ENCODE measurements at regions not wholly inside any gene's neighbourhood (a gene's known extent, or its start where the extent isn't known, plus 50 kb on each side); places are given as distances from the start of the nearest gene placed in this dataset.

DNA sequence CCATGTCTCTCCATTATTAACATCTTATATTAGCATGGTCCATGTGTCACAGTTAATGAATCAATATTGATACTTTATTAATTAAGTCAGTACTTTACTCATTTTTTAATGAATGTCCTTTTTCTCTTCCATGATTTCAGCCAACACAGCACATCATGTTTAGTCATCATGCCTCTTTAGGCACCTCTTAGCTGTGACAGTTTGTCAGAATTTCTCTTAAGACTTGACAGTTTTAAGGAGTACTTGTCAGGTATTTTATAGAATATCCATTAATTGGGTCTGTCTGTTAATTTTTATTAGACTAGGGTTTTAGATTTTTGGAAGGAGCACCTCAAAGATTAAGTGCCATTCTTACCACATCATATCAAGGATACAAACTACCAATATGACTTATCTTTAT lies 729.4 kb downstream of the HACE1 start:
- Histone ChIP-seq H3K36me3 (ENCODE audit: insufficient read depth, low read length) (no peaks in the 10 kb centered on the region), H3K27me3 (ENCODE audit: insufficient read depth, low read length, poor library complexity, severe bottlenecking) (no peaks in the 10 kb centered on the region), H3K4me3 (ENCODE audit: low read length) (no peak overlapping the region), H3K27ac (ENCODE audit: low read depth, low read length) (no peak overlapping the region), H3K4me1 (ENCODE audit: insufficient read depth, low read length) (no peaks in the 10 kb centered on the region), H3K9me3 (ENCODE audit: low read length) (no peaks in the 10 kb centered on the region)
- Mint-ChIP-seq H3K9me3 (peaks cover 0 to 8% (median 4%) of the 10 kb centered on the region in 5 donors), H3K4me1 (no peaks in the 10 kb centered on the region), H3K4me3 (no peak overlapping the region), H3K27ac (no peak overlapping the region), H3K27me3 (peaks cover 0 to 2% of the 10 kb centered on the region in 2 donors), H3K36me3 (no peaks in the 10 kb centered on the region)
- ChIA-PET POLR2A (no interaction called here), CTCF (no interaction called here)
- DNase-seq = no peak

DNA sequence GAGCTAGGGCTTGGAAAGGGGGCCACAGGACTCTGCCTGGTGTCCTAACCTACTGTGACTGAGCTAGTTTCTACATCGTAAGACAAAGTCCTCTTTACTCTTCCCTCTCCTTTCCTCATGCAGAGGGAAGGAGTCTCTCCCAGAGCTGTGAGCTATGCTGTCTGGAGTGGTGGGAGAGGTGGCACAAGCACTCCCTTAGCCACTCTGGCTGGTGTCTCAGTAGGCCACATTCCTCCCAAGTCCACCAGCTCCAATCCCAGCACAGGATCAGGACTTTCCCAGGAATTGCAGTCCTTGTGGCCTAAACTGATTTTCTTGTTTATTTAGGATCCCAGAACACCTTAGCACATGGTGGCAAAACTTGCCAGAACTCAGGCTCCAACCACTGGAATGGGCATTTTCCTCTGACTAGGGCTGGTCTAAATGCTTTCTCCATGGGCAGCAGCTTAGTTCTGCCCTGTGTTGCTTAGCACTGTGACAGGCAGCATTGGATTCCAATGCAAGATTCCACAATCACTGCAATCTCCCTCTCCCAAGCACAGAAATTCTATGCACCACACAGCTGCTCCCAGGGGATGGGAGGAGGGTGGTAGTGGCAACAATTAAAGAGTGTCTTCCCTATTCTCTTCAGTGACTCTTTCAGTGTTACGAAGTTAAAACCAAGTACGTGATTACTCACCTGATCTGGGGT lies 733.3 kb downstream of the HACE1 start:
- Histone ChIP-seq H3K27ac (ENCODE audit: low read depth, low read length) (no peak overlapping the region), H3K27me3 (ENCODE audit: insufficient read depth, low read length, poor library complexity, severe bottlenecking) (no peaks in the 10 kb centered on the region), H3K4me1 (ENCODE audit: insufficient read depth, low read length) (no peaks in the 10 kb centered on the region), H3K9me3 (ENCODE audit: low read length) (no peaks in the 10 kb centered on the region), H3K36me3 (ENCODE audit: insufficient read depth, low read length) (no peaks in the 10 kb centered on the region), H3K4me3 (ENCODE audit: low read length) (no peak overlapping the region)
- peak overlapping the region in 1 of 7 donors; percentile 54 for H3K4me3 Mint-ChIP-seq
- H3K9me3 Mint-ChIP-seq = peaks cover 0 to 8% (median 4%) of the 10 kb centered on the region in 5 donors
- H3K36me3 Mint-ChIP-seq = no peaks in the 10 kb centered on the region
- ChIA-PET POLR2A (no interaction called here), CTCF (no interaction called here)
- H3K27ac Mint-ChIP-seq = no peak overlapping the region
- H3K27me3 Mint-ChIP-seq = peaks cover 0 to 2% of the 10 kb centered on the region in 2 donors
- H3K4me1 Mint-ChIP-seq = no peaks in the 10 kb centered on the region
- no peak for DNase-seq

DNA sequence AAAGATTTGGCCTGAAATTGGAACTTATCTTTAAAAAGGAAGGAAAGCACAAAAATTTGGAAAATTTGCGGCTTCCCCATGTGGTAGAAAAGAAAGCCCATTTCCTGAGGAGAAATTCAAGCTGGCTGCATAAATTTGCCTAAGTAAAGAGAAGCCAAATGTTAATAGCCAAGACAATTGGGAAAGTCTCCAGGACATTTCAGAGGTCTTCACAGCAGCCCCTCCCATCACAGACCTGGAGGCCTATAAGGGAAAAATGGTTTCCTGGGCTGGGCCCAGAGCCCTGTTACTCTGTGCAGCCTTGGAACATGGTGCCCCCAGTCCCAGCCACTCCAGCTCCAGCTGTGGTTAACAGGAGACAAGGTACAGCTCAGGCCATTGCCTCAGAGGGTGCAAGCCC lies 736.5 kb downstream of the HACE1 start:
- peaks cover 0 to 11% (median 4%) of the 10 kb centered on the region in 5 donors for H3K9me3 Mint-ChIP-seq
- no peaks in the 10 kb centered on the region for H3K4me1 Mint-ChIP-seq
- no peak for DNase-seq
- H3K27ac ChIP-seq (ENCODE audit: low read depth, low read length) = no peak overlapping the region
- peaks cover 0 to 2% of the 10 kb centered on the region in 2 donors for H3K27me3 Mint-ChIP-seq
- no peak overlapping the region for H3K4me3 Mint-ChIP-seq
- ChIA-PET CTCF (no interaction called here), POLR2A (no interaction called here)
- no peaks in the 10 kb centered on the region for H3K4me1 ChIP-seq (ENCODE audit: insufficient read depth, low read length)
- H3K36me3 ChIP-seq (ENCODE audit: insufficient read depth, low read length) = no peaks in the 10 kb centered on the region
- no peaks in the 10 kb centered on the region for H3K27me3 ChIP-seq (ENCODE audit: insufficient read depth, low read length, poor library complexity, severe bottlenecking)
- no peaks in the 10 kb centered on the region for H3K9me3 ChIP-seq (ENCODE audit: low read length)
- no peaks in the 10 kb centered on the region for H3K36me3 Mint-ChIP-seq
- no peak overlapping the region for H3K27ac Mint-ChIP-seq
- H3K4me3 ChIP-seq (ENCODE audit: low read length) = no peak overlapping the region

DNA sequence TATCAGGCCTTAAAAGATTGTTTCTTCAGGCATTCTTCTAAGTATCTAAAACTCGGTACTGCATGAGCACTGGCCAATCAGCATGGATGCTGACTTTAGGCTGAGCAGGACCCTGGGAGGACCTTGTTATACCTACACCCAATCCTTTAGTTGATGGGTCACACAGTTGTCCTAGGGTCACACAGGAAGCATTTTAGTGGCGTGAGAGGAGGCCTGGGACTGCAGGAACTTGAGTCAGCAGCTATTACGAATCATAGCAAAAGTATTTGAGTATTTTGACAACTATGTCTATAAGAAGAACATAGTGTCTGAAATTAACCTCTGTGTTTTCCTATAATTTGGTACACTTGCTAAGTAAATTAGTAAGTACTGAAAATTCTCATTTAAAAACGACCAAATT lies 741.4 kb downstream of the HACE1 start:
- H3K4me1 Mint-ChIP-seq = no peaks in the 10 kb centered on the region
- CTCF ChIA-PET = no interaction called here
- no peaks in the 10 kb centered on the region for H3K27me3 Mint-ChIP-seq

GRCh38 chr6:104109806-104110205 lies 749.9 kb downstream of the HACE1 start:
- Mint-ChIP-seq H3K4me1 (no peaks in the 10 kb centered on the region), H3K9me3 (peaks cover 0 to 10% (median 2%) of the 10 kb centered on the region in 5 donors), H3K36me3 (no peaks in the 10 kb centered on the region), H3K4me3 (no peak overlapping the region), H3K27me3 (no peaks in the 10 kb centered on the region), H3K27ac (no peak overlapping the region)
- no peak overlapping the region for H3K27ac ChIP-seq (ENCODE audit: low read depth, low read length)
- DNase-seq = no peak
- H3K36me3 ChIP-seq (ENCODE audit: insufficient read depth, low read length) = no peaks in the 10 kb centered on the region
- H3K4me1 ChIP-seq (ENCODE audit: insufficient read depth, low read length) = no peaks in the 10 kb centered on the region
- ChIA-PET POLR2A (no interaction called here), CTCF (no interaction called here)
- no peaks in the 10 kb centered on the region for H3K27me3 ChIP-seq (ENCODE audit: insufficient read depth, low read length, poor library complexity, severe bottlenecking)
- no peak overlapping the region for H3K4me3 ChIP-seq (ENCODE audit: low read length)
- no peaks in the 10 kb centered on the region for H3K9me3 ChIP-seq (ENCODE audit: low read length)

More for the DNA sequence above, 741.4 kb downstream of the HACE1 start:
- no peak overlapping the region for H3K4me3 Mint-ChIP-seq
- no peaks in the 10 kb centered on the region for H3K36me3 Mint-ChIP-seq
- no peaks in the 10 kb centered on the region for H3K27me3 ChIP-seq (ENCODE audit: insufficient read depth, low read length, poor library complexity, severe bottlenecking)
- DNase-seq = no peak
- no peak overlapping the region for H3K27ac ChIP-seq (ENCODE audit: low read depth, low read length)
- H3K27ac Mint-ChIP-seq = no peak overlapping the region
- no peak overlapping the region for H3K4me3 ChIP-seq (ENCODE audit: low read length)
- no peaks in the 10 kb centered on the region for H3K9me3 ChIP-seq (ENCODE audit: low read length)
- POLR2A ChIA-PET = no interaction called here
- no peaks in the 10 kb centered on the region for H3K36me3 ChIP-seq (ENCODE audit: insufficient read depth, low read length)
- no peaks in the 10 kb centered on the region for H3K4me1 ChIP-seq (ENCODE audit: insufficient read depth, low read length)
- H3K9me3 Mint-ChIP-seq = peaks cover 0 to 11% (median 0%) of the 10 kb centered on the region in 5 donors

- Mint-ChIP-seq H3K27ac (no peak overlapping the region), H3K4me3 (no peak overlapping the region), H3K27me3 (no peaks in the 10 kb centered on the region), H3K4me1 (no peaks in the 10 kb centered on the region), H3K9me3 (peaks cover 0 to 12% (median 2%) of the 10 kb centered on the region in 5 donors), H3K36me3 (no peaks in the 10 kb centered on the region)
- H3K4me3 ChIP-seq (ENCODE audit: low read length) = no peak overlapping the region
- ChIA-PET CTCF (no interaction called here), POLR2A (no interaction called here)
- no peaks in the 10 kb centered on the region for H3K4me1 ChIP-seq (ENCODE audit: insufficient read depth, low read length)
- no peaks in the 10 kb centered on the region for H3K27me3 ChIP-seq (ENCODE audit: insufficient read depth, low read length, poor library complexity, severe bottlenecking)
- DNase-seq = no peak
- H3K36me3 ChIP-seq (ENCODE audit: insufficient read depth, low read length) = no peaks in the 10 kb centered on the region
- H3K9me3 ChIP-seq (ENCODE audit: low read length) = no peaks in the 10 kb centered on the region
- H3K27ac ChIP-seq (ENCODE audit: low read depth, low read length) = no peak overlapping the region
These were observed 751.1 kb downstream of the HACE1 start for GRCh38 chr6:104108634-104109033.

GRCh38 chr6:104095661-104096416 lies 763.9 kb downstream of the HACE1 start:
- Histone ChIP-seq H3K4me3 (ENCODE audit: low read length) (no peak overlapping the region), H3K4me1 (ENCODE audit: insufficient read depth, low read length) (no peaks in the 10 kb centered on the region), H3K36me3 (ENCODE audit: insufficient read depth, low read length) (no peaks in the 10 kb centered on the region), H3K9me3 (ENCODE audit: low read length) (no peaks in the 10 kb centered on the region), H3K27me3 (ENCODE audit: insufficient read depth, low read length, poor library complexity, severe bottlenecking) (no peaks in the 10 kb centered on the region), H3K27ac (ENCODE audit: low read depth, low read length) (no peak overlapping the region)
- Mint-ChIP-seq H3K9me3 (peaks cover 1 to 19% (median 3%) of the 10 kb centered on the region in 5 donors), H3K4me1 (no peaks in the 10 kb centered on the region), H3K27ac (no peak overlapping the region), H3K4me3 (no peak overlapping the region), H3K27me3 (no peaks in the 10 kb centered on the region), H3K36me3 (no peaks in the 10 kb centered on the region)
- DNase-seq = no peak
- POLR2A ChIA-PET = no interaction called here
- CTCF ChIA-PET = no interaction called here

DNA sequence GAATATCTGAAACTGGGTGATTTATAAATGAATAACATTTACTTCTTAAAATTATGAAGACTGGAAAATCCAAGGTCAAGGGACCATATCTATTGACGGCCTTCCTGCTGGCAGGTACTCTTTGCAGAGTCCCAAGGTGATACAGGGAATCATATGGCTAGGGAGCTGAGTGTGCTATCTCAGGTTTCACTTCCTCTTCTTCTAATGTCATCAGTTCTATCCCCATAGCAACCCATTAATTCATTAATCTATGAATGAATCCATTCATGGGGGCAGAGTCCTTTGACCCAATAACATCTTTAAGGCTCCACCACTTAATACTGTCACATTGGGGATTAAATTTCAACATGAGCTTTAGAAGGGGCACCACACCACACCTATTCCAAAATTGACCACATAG lies 772.0 kb downstream of the HACE1 start:
- H3K4me3 Mint-ChIP-seq = no peak overlapping the region
- POLR2A ChIA-PET = no interaction called here
- no peaks in the 10 kb centered on the region for H3K36me3 ChIP-seq (ENCODE audit: insufficient read depth, low read length)
- CTCF ChIA-PET = no interaction called here
- H3K9me3 Mint-ChIP-seq = peaks cover 0 to 5% (median 1%) of the 10 kb centered on the region in 5 donors
- no peaks in the 10 kb centered on the region for H3K27me3 ChIP-seq (ENCODE audit: insufficient read depth, low read length, poor library complexity, severe bottlenecking)
- no peaks in the 10 kb centered on the region for H3K4me1 Mint-ChIP-seq
- no peaks in the 10 kb centered on the region for H3K9me3 ChIP-seq (ENCODE audit: low read length)
- no peak overlapping the region for H3K27ac Mint-ChIP-seq
- H3K27me3 Mint-ChIP-seq = no peaks in the 10 kb centered on the region
- no peaks in the 10 kb centered on the region for H3K36me3 Mint-ChIP-seq
- H3K4me3 ChIP-seq (ENCODE audit: low read length) = no peak overlapping the region
- no peak overlapping the region for H3K27ac ChIP-seq (ENCODE audit: low read depth, low read length)
- no peaks in the 10 kb centered on the region for H3K4me1 ChIP-seq (ENCODE audit: insufficient read depth, low read length)
- no peak for DNase-seq
